Ovary (tissue), 7 donors: ENCODE measurements at regions not wholly inside any gene's neighbourhood (a gene's known extent, or its start where the extent isn't known, plus 50 kb on each side); places are given as distances from the start of the nearest gene placed in this dataset.

ENCODE experiments used
- DNase-seq, 5 donors: peaks; one replicate each; pipeline ENCODE4 v3.0.0-alpha.2; 2019 to 2020
- H3K27ac ChIP-seq, 2 donors: fragments of 200-600 bp; one replicate each; pipeline versions ENCODE4 v1.5.1 to v1.8.0; 2019 to 2022
- H3K27me3 ChIP-seq: fragments of 200-600 bp; one replicate; pipeline ENCODE4 v1.8.0; 2022
- H3K36me3 ChIP-seq: fragments of 200-600 bp; sonication (generic); one replicate; pipeline ENCODE4 v1.5.1; 2019
- H3K4me1 ChIP-seq: one replicate; pipeline ENCODE4 v1.8.1; 2013; ENCODE audit warnings: mild to moderate bottlenecking, moderate library complexity; ENCODE audit not compliant: insufficient read depth
- H3K4me3 ChIP-seq: fragments of 200-600 bp; sonication (generic); one replicate; pipeline ENCODE4 v1.5.1; 2017
- H3K9me3 ChIP-seq, 2 donors: fragments of 200-600 bp in 1 of 2; sonication (generic) in 1 of 2; one replicate each; pipeline versions ENCODE4 v1.5.1 to v1.8.1; 2013 to 2019; ENCODE audit warnings: mild to moderate bottlenecking in 1 of 2, moderate library complexity in 1 of 2
- CTCF ChIP-seq, 3 donors: fragments of 450-650 bp in 2 of 3; fragments of 200-600 bp in 1 of 3; IDR thresholded peaks; one replicate each; pipeline versions ENCODE4 v1.5.1 to v1.8.0; 2016 to 2022; ENCODE audit warnings: antibody characterized with exemption in 3 of 3, mild to moderate bottlenecking in 1 of 3
- EP300 ChIP-seq: sonication (generic); formaldehyde crosslinking; IDR thresholded peaks from one replicate; pipeline ENCODE4 v1.6.1; 2017; ENCODE audit warnings: antibody characterized with exemption
- POLR2A ChIP-seq: fragments of 450-650 bp; IDR thresholded peaks from one replicate; pipeline ENCODE4 v1.6.1; 2017; ENCODE audit warnings: antibody characterized with exemption, mild to moderate bottlenecking, moderate library complexity
- WGBS, 3 donors: extraction: QIAGEN DNeasy Blood & Tissue Kit in 1 of 3; methylation state at CpG; one replicate each; pipeline versions ENCODE4 v1.1.5 to v1.1.7; 2013 to 2017; 5-methylcytosine and 5-hydroxymethylcytosine counted together
- intact Hi-C, 4 donors: fragments of 100-400 bp; cut with DNase I; formaldehyde crosslinking; loops; one replicate each; pipeline versions ENCODE4 v1.11.0 to v1.15.1; 2022 to 2023
- donor health status: DM: no; HTN: no; CAD: no; lungs with moderate emphysema.
- donor health status: DM: no; HTN: no; CAD: no.
- donor health status: Bipolar disorder and iron deficiency.
- donor health status: DM: no; HTN: no; CAD: no.
- donor health status: DM: yes; HTN: yes; CAD: no.

DNA sequence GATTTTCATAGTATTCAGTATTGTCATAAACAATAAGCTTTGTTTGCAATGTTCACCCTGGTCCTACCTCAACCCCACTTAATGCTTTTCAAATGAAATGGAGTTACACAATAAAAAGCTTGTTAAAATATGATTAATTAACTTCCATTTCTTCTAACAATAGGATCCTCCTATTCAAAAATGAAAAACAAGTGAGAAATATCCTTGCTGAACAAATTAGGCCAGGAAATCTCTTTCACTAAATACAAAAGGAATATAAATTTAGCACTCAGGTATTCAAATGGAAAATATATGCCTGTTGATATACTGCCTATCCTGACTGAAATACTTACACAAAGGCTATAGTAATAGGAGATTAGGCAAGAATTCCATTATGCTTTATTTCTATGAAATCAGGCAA lies 323.4 kb upstream of the GRM3 start:
- Histone ChIP-seq H3K4me1 (no peaks in the 10 kb centered on the region), H3K27me3 (no peaks in the 10 kb centered on the region), H3K4me3 (no peak overlapping the region), H3K9me3 (no peaks in the 10 kb centered on the region), H3K36me3 (no peaks in the 10 kb centered on the region), H3K27ac (no peak overlapping the region)
- intact Hi-C loops = no loop called here
- no peak for DNase-seq
- TF ChIP-seq EP300 (no peak), POLR2A (no peak), CTCF (IDR thresholded peaks at IDR 0.05) (no peak)

DNA sequence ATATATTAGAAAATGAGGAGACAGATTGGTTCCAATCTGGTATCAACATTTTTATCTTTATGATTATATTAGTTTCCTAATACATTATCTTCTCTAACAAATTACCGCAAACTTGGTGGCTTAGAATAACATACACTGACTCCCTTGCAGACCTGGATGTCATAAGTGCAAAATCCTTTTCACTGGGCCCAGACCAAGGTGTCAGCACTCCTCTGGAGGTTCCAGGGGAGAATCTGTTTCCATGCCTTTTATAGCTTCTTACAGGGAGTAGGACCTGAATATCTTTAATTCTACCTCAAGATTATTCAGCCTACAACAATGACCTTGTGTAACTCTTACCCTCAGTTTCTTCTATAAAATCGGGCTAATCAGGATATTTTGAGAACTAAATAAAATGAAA lies 329.9 kb upstream of the GRM3 start:
- TF ChIP-seq CTCF (IDR thresholded peaks at IDR 0.05) = no peak
- no peak for TF ChIP-seq EP300
- no peak for TF ChIP-seq POLR2A

GRCh38 chr7:86301301-86301700 lies 342.4 kb upstream of the GRM3 start:
- no peaks in the 10 kb centered on the region for H3K36me3 ChIP-seq
- no peak overlapping the region for H3K27ac ChIP-seq
- 31 to 42% (median 34%) methylated on average over 3 of the region's 3 CpGs for WGBS, 3 donors
- no peak for DNase-seq
- H3K4me1 ChIP-seq = no peaks in the 10 kb centered on the region
- no peaks in the 10 kb centered on the region for H3K27me3 ChIP-seq
- H3K4me3 ChIP-seq = no peak overlapping the region
- intact Hi-C loops = no loop called here
- no peak for TF ChIP-seq EP300
- no peak for TF ChIP-seq CTCF (IDR thresholded peaks at IDR 0.05)
- no peak for TF ChIP-seq POLR2A
- H3K9me3 ChIP-seq = no peaks in the 10 kb centered on the region

More for the DNA sequence above, 329.9 kb upstream of the GRM3 start:
- intact Hi-C loops = no loop called here
- no peak for DNase-seq
- Histone ChIP-seq H3K4me1 (no peaks in the 10 kb centered on the region), H3K9me3 (no peaks in the 10 kb centered on the region), H3K36me3 (no peaks in the 10 kb centered on the region), H3K27ac (no peak overlapping the region), H3K27me3 (no peaks in the 10 kb centered on the region), H3K4me3 (no peak overlapping the region)
- WGBS, 3 donors = 36 to 49% (median 46%) methylated on average over 2 of the region's 2 CpGs

- no peaks in the 10 kb centered on the region for H3K9me3 ChIP-seq
- no peak for DNase-seq
- H3K4me3 ChIP-seq = no peak overlapping the region
- no peaks in the 10 kb centered on the region for H3K27me3 ChIP-seq
- H3K36me3 ChIP-seq = no peaks in the 10 kb centered on the region
- no peaks in the 10 kb centered on the region for H3K4me1 ChIP-seq
- intact Hi-C loops = no loop called here
- TF ChIP-seq POLR2A (no peak), EP300 (no peak), CTCF (IDR thresholded peaks at IDR 0.05) (no peak)
- no peak overlapping the region for H3K27ac ChIP-seq
- 12 to 21% (median 19%) methylated on average over 2 of the region's 2 CpGs for WGBS, 3 donors
Measured at GRCh38 chr7:86295526-86295925, 348.2 kb upstream of the GRM3 start.
